H9 (cell line): ENCODE measurements at regions not wholly inside any gene's neighbourhood (a gene's known extent, or its start where the extent isn't known, plus 50 kb on each side); places are given as distances from the start of the nearest gene placed in this dataset.

Experiments used
- DNase-seq: peaks from one replicate; pipeline ENCODE4 v3.0.0-alpha.2; 2017
- H2AFZ ChIP-seq: one replicate; pipeline ENCODE4 v1.6.1; 2013; ENCODE audit warnings: mild to moderate bottlenecking, low read length, control low read depth, moderate library complexity
- H2AK5ac ChIP-seq: 2 replicates; pipeline ENCODE4 v1.6.1; 2013; ENCODE audit warnings: low read length, control low read depth, mixed read lengths; ENCODE audit not compliant: insufficient read length
- H2BK120ac ChIP-seq: one replicate; pipeline ENCODE4 v1.6.1; 2013; ENCODE audit warnings: low read depth, mild to moderate bottlenecking, low read length, control low read depth, inconsistent platforms; ENCODE audit not compliant: poor library complexity, severe bottlenecking
- H2BK12ac ChIP-seq: 2 replicates; pipeline ENCODE4 v1.6.1; 2013; ENCODE audit warnings: low read length, control low read depth, mixed read lengths, low read depth; ENCODE audit not compliant: insufficient read length
- H2BK15ac ChIP-seq: 2 replicates; pipeline ENCODE4 v1.6.1; 2013; ENCODE audit warnings: low read depth, low read length, control low read depth
- H2BK20ac ChIP-seq: one replicate; pipeline ENCODE4 v1.6.1; 2013; ENCODE audit warnings: low read depth, mild to moderate bottlenecking, low read length, control low read depth, inconsistent platforms; ENCODE audit not compliant: poor library complexity, severe bottlenecking
- H2BK5ac ChIP-seq: 2 replicates; pipeline ENCODE4 v1.6.1; 2013; ENCODE audit warnings: low read length, control low read depth, mixed read lengths; ENCODE audit not compliant: insufficient read length
- H3K14ac ChIP-seq: 2 replicates; pipeline ENCODE4 v1.6.1; 2013; ENCODE audit warnings: low read length, control low read depth; ENCODE audit not compliant: insufficient read depth
- H3K18ac ChIP-seq: 2 replicates; pipeline ENCODE4 v1.6.1; 2013; ENCODE audit warnings: low read depth, mild to moderate bottlenecking, mixed read lengths, low read length, control low read depth; ENCODE audit not compliant: insufficient read length
- H3K23ac ChIP-seq: 2 replicates; pipeline ENCODE4 v1.6.1; 2013; ENCODE audit warnings: low read length, control low read depth, mixed read lengths, low read depth; ENCODE audit not compliant: insufficient read length
- H3K23me2 ChIP-seq: 2 replicates; pipeline ENCODE4 v1.6.1; 2013; ENCODE audit warnings: low read depth, mild to moderate bottlenecking, mixed read lengths, low read length, control low read depth; ENCODE audit not compliant: insufficient read length, poor library complexity, severe bottlenecking
- H3K27ac ChIP-seq: 2 replicates; pipeline ENCODE4 v1.5.1; 2013; ENCODE audit warnings: low read length, control low read depth, mixed read lengths, low read depth; ENCODE audit not compliant: insufficient read length
- H3K27me3 ChIP-seq: 2 replicates; pipeline ENCODE4 v1.6.1; 2013; ENCODE audit warnings: low read length, control low read depth, inconsistent platforms; ENCODE audit not compliant: insufficient read depth
- H3K4ac ChIP-seq: 2 replicates; pipeline ENCODE4 v1.6.1; 2013; ENCODE audit warnings: low read depth, mild to moderate bottlenecking, control low read depth, inconsistent platforms, low read length, moderate library complexity
- H3K4me1 ChIP-seq: 2 replicates; pipeline ENCODE4 v1.6.1; 2013; ENCODE audit warnings: low read length, control low read depth, inconsistent platforms; ENCODE audit not compliant: insufficient read depth
- H3K4me2 ChIP-seq: 2 replicates; pipeline ENCODE4 v1.6.1; 2013; ENCODE audit warnings: low read length, control low read depth, mixed read lengths; ENCODE audit not compliant: insufficient read length, insufficient read depth
- H3K56ac ChIP-seq: 2 replicates; pipeline ENCODE4 v1.6.1; 2013; ENCODE audit warnings: low read depth, mild to moderate bottlenecking, mixed read lengths, low read length, control low read depth; ENCODE audit not compliant: insufficient read length
- H3K79me1 ChIP-seq: 2 replicates; pipeline ENCODE4 v1.6.1; 2013; ENCODE audit warnings: low read depth, mild to moderate bottlenecking, moderate library complexity, low read length, control low read depth, inconsistent platforms; ENCODE audit not compliant: insufficient read depth, poor library complexity, severe bottlenecking
- H3K79me2 ChIP-seq: 2 replicates; pipeline ENCODE4 v1.6.1; 2013; ENCODE audit warnings: low read length, control low read depth, inconsistent platforms; ENCODE audit not compliant: insufficient read depth
- H3K9ac ChIP-seq: 2 replicates; pipeline ENCODE4 v1.6.1; 2013; ENCODE audit warnings: low read length, control low read depth, mixed read lengths; ENCODE audit not compliant: insufficient read length; ENCODE audit errors: extremely low read depth
- H3K9me3 ChIP-seq: one replicate; pipeline ENCODE4 v1.6.1; 2013; ENCODE audit warnings: low read depth, low read length, inconsistent platforms; ENCODE audit not compliant: control insufficient read depth
- H3T11ph ChIP-seq: one replicate; pipeline ENCODE4 v1.6.1; 2013; ENCODE audit warnings: mild to moderate bottlenecking, low read length, control low read depth, inconsistent platforms
- H4K20me1 ChIP-seq: one replicate; pipeline ENCODE4 v1.6.1; 2013; ENCODE audit not compliant: control insufficient read depth, insufficient read length, insufficient read depth
- H4K5ac ChIP-seq: 2 replicates; pipeline ENCODE4 v1.6.1; 2013; ENCODE audit warnings: low read depth, mild to moderate bottlenecking, mixed read lengths, low read length, control low read depth; ENCODE audit not compliant: insufficient read length
- H4K8ac ChIP-seq: replicated peaks from 2 replicates; pipeline ENCODE4 v1.6.1; 2013; ENCODE audit warnings: low read length, control low read depth, mixed read lengths, low read depth; ENCODE audit not compliant: insufficient read length
- H4K91ac ChIP-seq: 2 replicates; pipeline ENCODE4 v1.6.1; 2013; ENCODE audit warnings: low read depth, mild to moderate bottlenecking, moderate library complexity, mixed read lengths, low read length, control low read depth; ENCODE audit not compliant: insufficient read length
- H3K27ac Mint-ChIP-seq, 3 experiments: 2 replicates in 2 of 3; 3 replicates in 1 of 3; pipeline ENCODE4 v1.8.0; 2020 to 2021; ENCODE audit warnings: mixed read lengths in 3 of 3, mild to moderate bottlenecking in 1 of 3, moderate library complexity in 1 of 3
- H3K27me3 Mint-ChIP-seq: 2 replicates; pipeline ENCODE4 v1.8.0; 2021; ENCODE audit warnings: low read depth, mild to moderate bottlenecking, moderate library complexity, mixed read lengths
- H3K36me3 Mint-ChIP-seq, 3 experiments: 2 replicates in 2 of 3; 3 replicates in 1 of 3; pipeline ENCODE4 v1.8.0; 2020 to 2021; ENCODE audit warnings: low read depth in 3 of 3, mixed read lengths in 3 of 3; ENCODE audit not compliant: insufficient read depth in 1 of 3
- H3K4me1 Mint-ChIP-seq, 2 experiments: 2 replicates each; pipeline ENCODE4 v1.8.0; 2020; ENCODE audit warnings: mixed read lengths in 2 of 2
- H3K4me3 Mint-ChIP-seq, 2 experiments: 2 replicates in 1 of 2; 3 replicates in 1 of 2; pipeline ENCODE4 v1.8.0; 2020 to 2021; ENCODE audit warnings: mild to moderate bottlenecking in 2 of 2, mixed read lengths in 2 of 2, moderate library complexity in 1 of 2
- H3K9me3 Mint-ChIP-seq, 2 experiments: 2 replicates in 1 of 2; 3 replicates in 1 of 2; pipeline ENCODE4 v1.8.0; 2020; ENCODE audit warnings: mild to moderate bottlenecking in 2 of 2, mixed read lengths in 2 of 2, moderate library complexity in 1 of 2
- WGBS: extraction: QIAGEN DNeasy Blood & Tissue Kit; methylation state at CpG from one replicate; pipeline ENCODE4 v1.1.7; 2013; ENCODE audit warnings: missing lambda C conversion rate, low lambda C conversion rate, mixed read lengths; ENCODE audit not compliant: insufficient read length; ENCODE audit errors: extremely low coverage; 5-methylcytosine and 5-hydroxymethylcytosine counted together
- TF ChIP-seq, protein P1 (sequence below): fragments of 200-600 bp; sonication (generic); conservative IDR thresholded peaks from 3 replicates; pipeline ENCODE4 v1.8.0; 2021; ENCODE audit warnings: antibody characterized with exemption, mild to moderate bottlenecking

DNA sequence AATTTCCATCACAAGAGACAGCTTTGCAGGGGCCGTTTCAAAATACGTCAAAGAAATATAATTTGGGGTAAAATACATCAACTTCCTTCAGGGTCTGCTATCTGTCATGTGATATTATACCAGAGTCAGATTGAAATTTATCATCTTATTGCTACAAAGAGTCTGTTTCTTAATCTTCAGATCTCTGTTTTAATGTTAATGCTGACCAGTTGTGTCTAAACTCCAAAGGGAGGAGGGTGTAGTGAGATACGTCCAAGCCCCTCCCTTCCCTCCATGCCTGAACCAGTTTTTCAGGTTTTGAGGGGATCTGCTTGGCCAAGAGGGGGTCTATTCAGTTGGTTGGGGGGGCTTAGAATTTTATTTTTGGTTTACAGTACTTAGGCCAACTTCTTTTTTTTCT, 891.6 kb downstream of the GRM8 start:
- Histone ChIP-seq H3T11ph (no peak overlapping the region), H3K23ac (no peak overlapping the region), H3K4me1 (no peaks in the 10 kb centered on the region), H4K8ac (no peak overlapping the region), H2AK5ac (no peak overlapping the region), H3K79me1 (no peaks in the 10 kb centered on the region), H3K9me3 (no peaks in the 10 kb centered on the region), H2BK120ac (no peak overlapping the region), H2BK5ac (no peak overlapping the region), H3K4me2 (no peak overlapping the region), H3K18ac (no peak overlapping the region), H2BK15ac (no peak overlapping the region), H3K14ac (no peak overlapping the region), H4K20me1 (no peaks in the 10 kb centered on the region), H3K23me2 (no peaks in the 10 kb centered on the region), H3K27me3 (no peaks in the 10 kb centered on the region), H2BK12ac (no peak overlapping the region), H2AFZ (no peak overlapping the region), H4K5ac (no peak overlapping the region), H4K91ac (no peak overlapping the region), H3K56ac (no peak overlapping the region), H3K27ac (no peak overlapping the region), H2BK20ac (no peak overlapping the region), H3K9ac (no peak overlapping the region), H3K4ac (no peak overlapping the region), H3K79me2 (no peaks in the 10 kb centered on the region)
- H3K9me3 Mint-ChIP-seq: no peaks in the 10 kb centered on the region
- DNase-seq: no peak
- TF ChIP-seq, protein P1, sequence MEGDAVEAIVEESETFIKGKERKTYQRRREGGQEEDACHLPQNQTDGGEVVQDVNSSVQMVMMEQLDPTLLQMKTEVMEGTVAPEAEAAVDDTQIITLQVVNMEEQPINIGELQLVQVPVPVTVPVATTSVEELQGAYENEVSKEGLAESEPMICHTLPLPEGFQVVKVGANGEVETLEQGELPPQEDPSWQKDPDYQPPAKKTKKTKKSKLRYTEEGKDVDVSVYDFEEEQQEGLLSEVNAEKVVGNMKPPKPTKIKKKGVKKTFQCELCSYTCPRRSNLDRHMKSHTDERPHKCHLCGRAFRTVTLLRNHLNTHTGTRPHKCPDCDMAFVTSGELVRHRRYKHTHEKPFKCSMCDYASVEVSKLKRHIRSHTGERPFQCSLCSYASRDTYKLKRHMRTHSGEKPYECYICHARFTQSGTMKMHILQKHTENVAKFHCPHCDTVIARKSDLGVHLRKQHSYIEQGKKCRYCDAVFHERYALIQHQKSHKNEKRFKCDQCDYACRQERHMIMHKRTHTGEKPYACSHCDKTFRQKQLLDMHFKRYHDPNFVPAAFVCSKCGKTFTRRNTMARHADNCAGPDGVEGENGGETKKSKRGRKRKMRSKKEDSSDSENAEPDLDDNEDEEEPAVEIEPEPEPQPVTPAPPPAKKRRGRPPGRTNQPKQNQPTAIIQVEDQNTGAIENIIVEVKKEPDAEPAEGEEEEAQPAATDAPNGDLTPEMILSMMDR: no peak
- H3K27ac Mint-ChIP-seq: no peak overlapping the region
- peaks cover 10 to 22% of the 10 kb centered on the region in 2 experiments for H3K4me1 Mint-ChIP-seq
- no CpG with 5 or more reads among the region's 3 CpGs for WGBS
- no peaks in the 10 kb centered on the region for H3K36me3 Mint-ChIP-seq
- no peak overlapping the region for H3K4me3 Mint-ChIP-seq
- no peaks in the 10 kb centered on the region for H3K27me3 Mint-ChIP-seq
